ENCODE measurements at regions not wholly inside any gene's neighbourhood (a gene's known extent, or its start where the extent isn't known, plus 50 kb on each side); places are given as distances from the start of the nearest gene placed in this dataset.

- no peak overlapping the region for H3K4me3 ChIP-seq (ENCODE audit: low read depth, low read length)
- no peak for DNase-seq (ENCODE audit: low read depth, low spot score)
- TF ChIP-seq, protein P1, sequence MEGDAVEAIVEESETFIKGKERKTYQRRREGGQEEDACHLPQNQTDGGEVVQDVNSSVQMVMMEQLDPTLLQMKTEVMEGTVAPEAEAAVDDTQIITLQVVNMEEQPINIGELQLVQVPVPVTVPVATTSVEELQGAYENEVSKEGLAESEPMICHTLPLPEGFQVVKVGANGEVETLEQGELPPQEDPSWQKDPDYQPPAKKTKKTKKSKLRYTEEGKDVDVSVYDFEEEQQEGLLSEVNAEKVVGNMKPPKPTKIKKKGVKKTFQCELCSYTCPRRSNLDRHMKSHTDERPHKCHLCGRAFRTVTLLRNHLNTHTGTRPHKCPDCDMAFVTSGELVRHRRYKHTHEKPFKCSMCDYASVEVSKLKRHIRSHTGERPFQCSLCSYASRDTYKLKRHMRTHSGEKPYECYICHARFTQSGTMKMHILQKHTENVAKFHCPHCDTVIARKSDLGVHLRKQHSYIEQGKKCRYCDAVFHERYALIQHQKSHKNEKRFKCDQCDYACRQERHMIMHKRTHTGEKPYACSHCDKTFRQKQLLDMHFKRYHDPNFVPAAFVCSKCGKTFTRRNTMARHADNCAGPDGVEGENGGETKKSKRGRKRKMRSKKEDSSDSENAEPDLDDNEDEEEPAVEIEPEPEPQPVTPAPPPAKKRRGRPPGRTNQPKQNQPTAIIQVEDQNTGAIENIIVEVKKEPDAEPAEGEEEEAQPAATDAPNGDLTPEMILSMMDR (IDR thresholded peaks at IDR 0.05; ENCODE audit: low read depth, low read length): no peak
- in situ Hi-C loops (cut with HindIII; ENCODE audit: low sequenced_read_pairs): no loop called here
These were observed 639.5 kb upstream of the AADAT start for GRCh38 chr4:170729236-170729635.

GRCh38 chr4:170724191-170724590 is 634.4 kb upstream of the AADAT start:
- in situ Hi-C loops (cut with HindIII; ENCODE audit: low sequenced_read_pairs): no loop called here
- no peak for DNase-seq (ENCODE audit: low read depth, low spot score)
- TF ChIP-seq, protein P1 (IDR thresholded peaks at IDR 0.05; ENCODE audit: low read depth, low read length): no peak
- no peak overlapping the region for H3K4me3 ChIP-seq (ENCODE audit: low read depth, low read length)

DNA sequence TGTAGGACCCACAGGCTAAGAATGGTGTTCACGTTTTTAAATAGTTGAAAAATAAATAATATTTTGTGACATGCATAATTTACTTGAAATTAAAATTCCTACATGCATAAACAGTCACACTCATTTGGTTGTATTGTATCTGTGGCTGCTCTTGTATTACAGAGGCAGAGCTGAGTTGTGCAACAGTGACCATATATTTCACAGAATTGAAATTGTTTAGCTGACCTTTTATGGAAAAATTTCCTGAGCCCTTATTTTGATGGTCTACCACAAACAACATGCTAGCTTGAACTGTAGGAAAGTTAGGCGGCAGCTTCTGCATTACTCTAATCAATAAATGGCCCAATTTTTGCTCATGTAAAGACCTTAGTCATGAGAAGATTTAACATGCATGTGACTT is 633.4 kb upstream of the AADAT start:
- DNase-seq (ENCODE audit: low read depth, low spot score): no peak
- in situ Hi-C loops (cut with HindIII; ENCODE audit: low sequenced_read_pairs): no loop called here
- TF ChIP-seq, protein P1 (IDR thresholded peaks at IDR 0.05; ENCODE audit: low read depth, low read length): no peak

DNA sequence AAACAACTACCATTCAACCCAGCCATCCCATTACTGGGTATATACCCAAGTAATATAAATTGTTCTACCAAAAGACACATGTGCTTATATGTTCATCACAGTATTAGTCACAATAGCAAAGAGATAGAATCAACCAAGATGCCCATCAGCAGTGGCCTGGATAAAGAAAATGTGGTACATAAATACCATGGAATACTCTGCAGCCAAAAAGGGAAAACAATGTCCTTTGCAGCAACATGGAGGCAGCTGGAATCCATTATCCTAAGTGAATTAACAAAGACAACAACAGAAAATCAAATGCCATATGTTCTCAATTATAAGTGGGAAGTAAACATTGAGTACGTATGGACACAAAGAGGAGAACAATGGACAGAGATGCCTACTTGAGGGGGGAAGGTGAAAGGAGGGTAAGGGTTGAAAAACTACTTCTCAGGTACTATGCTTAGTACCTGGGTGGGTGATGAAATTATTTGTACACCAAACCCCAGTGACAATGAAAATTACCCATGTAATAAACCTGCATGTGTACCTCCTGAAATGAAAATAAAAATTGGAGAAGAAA is 632.1 kb upstream of the AADAT start:
- DNase-seq (ENCODE audit: low read depth, low spot score): no peak
- in situ Hi-C loops (cut with HindIII; ENCODE audit: low sequenced_read_pairs): no loop called here
- TF ChIP-seq, protein P1 (IDR thresholded peaks at IDR 0.05; ENCODE audit: low read depth, low read length): no peak
- H3K4me3 ChIP-seq (ENCODE audit: low read depth, low read length): no peak overlapping the region

More for the DNA sequence above, 633.4 kb upstream of the AADAT start:
- no peak overlapping the region for H3K4me3 ChIP-seq (ENCODE audit: low read depth, low read length)

DNA sequence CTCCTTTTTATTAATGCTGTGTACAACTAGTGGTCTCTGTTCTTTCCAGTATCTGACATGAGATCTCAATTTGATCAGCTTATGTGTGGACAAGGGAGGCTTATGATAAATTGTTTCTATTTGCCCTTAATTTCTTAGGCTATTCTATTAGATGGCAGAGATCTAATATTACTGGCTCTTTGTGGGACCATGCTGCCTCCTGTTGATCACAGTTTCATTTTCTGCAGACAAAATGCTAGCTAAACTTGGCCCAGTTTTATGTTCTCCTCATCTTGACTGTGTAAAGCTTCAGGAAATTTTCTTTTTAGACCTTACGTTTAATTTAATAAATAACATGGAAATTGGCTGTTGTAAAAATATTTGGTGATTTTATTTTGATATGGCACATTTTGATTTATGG is 627.1 kb upstream of the AADAT start:
- TF ChIP-seq, protein P1 (IDR thresholded peaks at IDR 0.05; ENCODE audit: low read depth, low read length): peak; percentile 11
- H3K4me3 ChIP-seq (ENCODE audit: low read depth, low read length): no peak overlapping the region
- no peak for DNase-seq (ENCODE audit: low read depth, low spot score)
- in situ Hi-C loops (cut with HindIII; ENCODE audit: low sequenced_read_pairs): no loop called here

DNA sequence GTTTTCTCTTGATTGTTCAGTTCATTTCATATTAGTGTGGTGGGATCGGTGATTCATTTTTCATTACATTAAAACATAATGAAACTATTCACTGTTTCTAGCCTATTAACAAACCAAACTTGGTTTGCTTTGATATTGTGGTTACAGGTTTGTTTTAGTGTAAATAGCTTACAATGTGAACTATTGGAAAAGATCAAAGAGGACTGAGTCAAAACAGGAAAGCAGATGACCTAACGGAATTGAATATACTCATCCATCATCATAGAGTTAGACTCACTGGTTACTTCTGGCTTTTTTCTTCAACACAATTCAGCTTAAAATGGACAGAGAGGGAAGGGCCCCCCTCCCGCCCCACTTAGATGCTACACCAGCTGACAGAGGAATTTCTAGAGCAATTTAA is 616.2 kb upstream of the AADAT start:
- DNase-seq (ENCODE audit: low read depth, low spot score): no peak
- TF ChIP-seq, protein P1 (IDR thresholded peaks at IDR 0.05; ENCODE audit: low read depth, low read length): no peak
- in situ Hi-C loops (cut with HindIII; ENCODE audit: low sequenced_read_pairs): no loop called here
- no peak overlapping the region for H3K4me3 ChIP-seq (ENCODE audit: low read depth, low read length)

GRCh38 chr4:170700064-170700463 is 610.3 kb upstream of the AADAT start:
- no peak overlapping the region for H3K4me3 ChIP-seq (ENCODE audit: low read depth, low read length)
- TF ChIP-seq, protein P1 (IDR thresholded peaks at IDR 0.05; ENCODE audit: low read depth, low read length): no peak
- in situ Hi-C loops (cut with HindIII; ENCODE audit: low sequenced_read_pairs): no loop called here
- no peak for DNase-seq (ENCODE audit: low read depth, low spot score)

Measured in astrocyte of the spinal cord (primary cell).